ENCODE measurements at regions not wholly inside any gene's neighbourhood (a gene's known extent, or its start where the extent isn't known, plus 50 kb on each side); places are given as distances from the start of the nearest gene placed in this dataset.
"Not testable (repeated sequence)": the region's sequence is repeated elsewhere in the genome, so short reads cannot be mapped to it uniquely, and the experiment has no call there.

DNA sequence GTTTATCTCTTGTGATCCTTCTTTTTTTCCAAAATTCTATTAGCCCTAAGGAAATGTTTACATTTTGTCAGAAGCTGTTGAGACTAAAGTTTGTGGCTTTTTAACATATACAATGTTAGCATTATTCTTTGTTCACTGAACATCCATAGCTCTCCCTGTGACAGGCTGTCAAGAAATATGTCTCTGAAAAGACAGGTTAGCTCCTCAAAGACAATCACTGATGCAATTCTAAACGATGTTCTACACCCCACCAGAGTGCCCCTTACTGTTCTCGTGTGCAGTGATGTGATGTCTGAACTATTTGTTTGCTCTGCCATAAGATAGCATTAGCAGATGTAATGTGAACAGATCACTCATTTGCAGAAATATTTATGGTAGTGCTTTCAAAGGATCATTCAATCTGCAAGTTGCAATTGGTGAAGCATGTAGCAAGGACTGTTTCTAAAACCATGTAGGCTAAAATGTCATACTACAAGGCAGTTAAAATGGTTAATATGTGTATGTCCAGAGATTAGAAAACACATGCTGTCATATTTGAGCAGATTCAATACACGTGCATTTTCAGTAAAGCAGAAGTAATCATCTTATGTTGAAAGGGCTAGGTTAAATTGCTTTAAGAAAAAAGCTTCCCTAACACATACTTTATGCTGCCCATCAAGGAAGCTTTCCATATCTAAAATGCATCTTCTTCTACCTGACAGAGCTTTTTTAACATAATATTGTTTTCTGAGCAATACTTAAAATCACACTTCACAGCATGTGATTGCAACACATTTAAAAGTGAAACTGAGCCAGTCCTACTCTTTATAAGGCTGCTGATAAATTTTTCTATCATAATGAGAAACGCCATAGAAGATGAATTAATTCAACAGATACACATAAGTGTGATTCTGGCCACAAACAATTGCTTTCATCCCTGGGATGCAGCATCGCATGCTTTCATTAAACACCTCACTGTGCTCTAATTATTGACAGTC lies 285.7 kb upstream of the UBE2E3 start:
- no peak for DNase-seq

DNA sequence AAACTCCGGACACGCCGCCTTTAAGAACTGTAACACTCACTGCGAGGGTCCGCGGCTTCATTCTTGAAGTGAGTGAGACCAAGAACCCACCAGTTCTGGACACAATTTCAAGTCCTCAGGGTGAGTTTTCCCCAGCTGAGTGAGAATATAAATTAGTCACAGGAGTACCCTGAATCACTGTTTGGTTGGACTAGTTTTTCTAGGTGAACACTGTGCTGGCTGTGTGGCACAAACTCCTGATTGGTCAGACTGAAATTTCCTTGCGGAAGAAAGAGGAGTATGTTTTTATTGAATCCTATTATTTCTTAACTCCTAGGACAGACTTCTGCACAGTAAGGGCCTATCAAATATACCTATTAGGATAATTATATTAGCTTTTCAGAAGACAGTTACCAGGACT lies 288.1 kb upstream of the UBE2E3 start:
- DNase-seq = no peak

DNA sequence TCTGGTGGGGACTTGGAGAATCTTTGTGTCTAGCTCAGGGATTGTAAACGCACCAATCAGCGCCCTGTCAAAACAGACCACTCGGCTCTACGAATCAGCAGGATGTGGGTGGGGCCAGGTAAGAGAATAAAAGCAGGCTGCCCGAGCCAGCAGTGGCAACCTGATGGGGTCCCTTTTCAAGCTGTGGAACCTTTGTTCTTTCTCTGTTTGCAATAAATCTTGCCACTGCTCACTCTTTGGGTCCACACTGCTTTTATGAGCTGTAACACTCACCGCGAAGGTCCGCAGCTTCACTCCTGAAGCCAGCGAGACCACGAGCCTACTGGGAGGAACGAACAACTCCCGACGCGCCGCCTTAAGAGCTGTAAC lies 288.6 kb upstream of the UBE2E3 start:
- not testable (repeated sequence) for DNase-seq

DNA sequence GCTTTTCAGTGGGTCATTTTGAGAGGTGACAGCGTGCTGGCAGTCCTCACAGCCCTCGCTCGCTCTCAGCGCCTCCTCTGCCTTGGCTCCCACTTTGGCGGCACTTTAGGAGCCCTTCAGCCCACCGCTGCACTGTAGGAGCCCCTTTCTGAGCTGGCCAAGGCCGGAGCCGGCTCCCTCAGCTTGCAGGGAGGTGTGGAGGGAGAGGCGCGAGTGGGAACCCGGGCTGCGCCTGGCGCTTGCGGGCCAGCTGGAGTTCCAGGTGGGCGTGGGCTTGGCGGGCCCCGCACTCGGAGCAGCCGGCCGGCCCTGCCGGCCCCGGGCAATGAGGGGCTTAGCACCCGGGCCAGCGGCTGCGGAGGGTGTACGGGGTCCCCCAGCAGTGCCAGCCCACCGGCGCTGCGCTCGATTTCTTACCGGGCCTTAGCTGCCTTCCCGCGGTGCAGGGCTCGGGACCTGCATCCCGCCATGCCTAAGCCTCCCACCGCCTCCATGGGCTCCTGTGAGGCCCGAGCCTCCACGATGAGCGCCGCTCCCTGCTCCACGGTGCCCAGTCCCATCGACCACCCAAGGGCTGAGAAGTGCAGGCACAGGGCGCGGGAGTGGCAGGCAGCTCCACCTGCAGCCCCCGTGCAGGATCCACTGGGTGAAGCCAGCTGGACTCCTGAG lies 289.1 kb upstream of the UBE2E3 start:
- DNase-seq = not testable (repeated sequence)

DNA sequence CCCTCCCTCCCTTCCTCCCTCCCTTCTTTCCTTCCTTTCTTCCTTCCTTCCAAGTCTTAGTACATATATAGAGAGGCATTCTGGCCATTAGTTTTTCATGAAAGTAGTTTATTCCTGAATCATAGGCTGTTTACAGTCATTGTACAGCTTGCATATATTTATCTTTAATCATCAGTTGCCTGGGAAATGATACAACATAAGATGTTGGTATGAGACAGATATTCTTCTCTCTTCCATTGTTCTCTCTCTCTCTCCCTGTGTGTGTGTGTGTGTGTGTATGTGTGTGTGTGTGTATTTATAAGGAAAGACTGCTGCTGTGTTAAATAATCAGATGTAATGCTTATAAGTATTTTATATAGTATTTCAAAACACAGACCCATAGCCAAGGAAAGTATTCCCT lies 289.8 kb upstream of the UBE2E3 start:
- DNase-seq = no peak

DNA sequence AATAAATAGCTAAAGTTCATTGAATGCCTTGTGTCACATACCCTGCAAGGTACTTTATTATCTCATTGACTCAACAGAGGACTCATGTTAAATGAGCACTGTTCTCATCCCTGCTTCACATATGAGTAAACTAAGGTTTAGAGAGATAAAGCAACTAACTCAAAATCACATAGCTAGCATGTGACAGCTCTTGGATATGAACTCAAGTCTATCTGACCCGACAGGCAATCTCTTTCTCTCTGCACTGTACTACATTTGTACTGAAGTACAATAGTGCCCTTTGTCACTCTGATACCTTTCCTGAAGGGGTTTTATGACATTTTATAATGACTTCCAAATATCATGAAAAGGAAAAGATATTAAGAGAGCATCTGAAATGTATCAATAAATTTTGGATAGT lies 297.5 kb upstream of the UBE2E3 start:
- no peak for DNase-seq

GRCh38 chr2:180679693-180680092 lies 300.7 kb upstream of the UBE2E3 start:
- DNase-seq = no peak

- DNase-seq = no peak
These were observed 301.8 kb upstream of the UBE2E3 start for GRCh38 chr2:180678625-180678972.

DNA sequence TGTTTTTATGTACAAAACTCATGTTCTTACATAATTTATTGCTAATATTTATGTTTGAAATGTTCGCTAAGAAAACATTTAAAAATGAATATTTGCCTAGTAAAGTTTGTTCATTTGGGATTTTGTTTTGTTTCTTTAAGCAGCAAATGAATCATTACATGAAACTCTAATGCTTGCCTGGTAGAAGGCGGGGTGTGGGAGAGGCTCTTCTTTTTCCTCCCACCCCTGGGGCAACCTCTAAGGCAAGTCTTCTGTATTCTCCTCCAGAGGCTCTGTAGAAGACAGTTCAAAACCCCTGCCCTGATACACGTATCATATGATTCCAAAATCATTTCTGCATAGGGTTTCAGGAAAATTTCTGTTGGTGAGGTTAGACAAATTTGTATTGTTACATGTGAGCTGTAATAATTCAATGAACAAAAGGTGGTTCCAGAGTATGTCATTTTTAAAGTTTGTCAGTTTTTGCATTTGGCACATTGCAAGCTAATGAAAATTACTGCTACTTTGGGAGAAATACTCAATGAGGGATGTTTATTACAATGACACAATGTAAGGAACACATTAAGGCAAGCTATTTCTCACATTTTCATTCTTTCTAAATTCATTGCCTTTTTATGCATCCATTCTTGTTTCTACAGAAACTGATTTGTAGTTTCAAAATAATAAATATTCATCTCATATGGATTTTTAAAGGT lies 302.3 kb upstream of the UBE2E3 start:
- DNase-seq = no peak

- DNase-seq = no peak
These were observed 303.2 kb upstream of the UBE2E3 start for GRCh38 chr2:180677200-180677599.

DNA sequence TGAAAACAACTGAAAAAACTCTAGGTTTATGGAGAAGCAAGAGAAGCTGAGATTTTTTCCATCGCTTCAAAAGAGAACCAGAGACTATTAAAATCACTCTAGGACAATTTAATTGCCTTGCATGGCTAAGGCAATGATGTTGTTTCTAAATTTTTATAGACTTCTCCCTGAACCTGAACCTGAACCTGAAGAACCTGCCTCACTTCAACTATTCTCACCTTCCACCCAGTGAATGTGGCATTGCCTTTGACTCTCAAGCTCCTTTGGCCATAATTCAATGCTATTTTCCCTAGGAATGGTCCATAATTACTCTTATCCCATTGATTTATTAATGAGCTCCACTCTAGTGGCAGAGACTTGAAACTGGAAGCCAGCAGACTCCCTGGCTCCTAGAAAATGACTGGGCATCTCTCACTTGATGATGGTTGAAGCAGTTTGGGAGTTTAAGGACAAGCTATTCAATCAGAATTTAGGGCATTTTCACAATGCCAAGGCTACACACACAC lies 303.8 kb upstream of the UBE2E3 start:
- no peak for DNase-seq

DNA sequence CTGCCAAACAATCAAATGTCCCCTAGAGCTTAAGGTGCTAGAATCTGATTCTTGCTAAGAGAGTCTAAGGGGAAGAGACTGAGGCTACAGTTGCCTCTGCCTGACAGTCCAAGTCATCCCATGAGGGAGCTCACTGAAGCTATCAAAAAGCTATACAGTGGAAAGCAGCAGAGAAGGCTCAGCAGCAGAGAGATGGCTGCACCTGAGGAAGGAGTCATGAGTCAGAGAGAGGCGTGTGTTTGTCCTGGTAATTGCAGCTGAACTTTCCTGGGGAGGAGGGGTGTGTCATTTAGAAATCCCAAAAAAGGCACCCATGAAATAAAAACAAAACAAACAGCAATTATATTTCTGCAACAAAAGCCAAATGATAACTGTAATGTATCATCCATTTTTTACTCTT lies 305.2 kb upstream of the UBE2E3 start:
- no peak for DNase-seq

DNA sequence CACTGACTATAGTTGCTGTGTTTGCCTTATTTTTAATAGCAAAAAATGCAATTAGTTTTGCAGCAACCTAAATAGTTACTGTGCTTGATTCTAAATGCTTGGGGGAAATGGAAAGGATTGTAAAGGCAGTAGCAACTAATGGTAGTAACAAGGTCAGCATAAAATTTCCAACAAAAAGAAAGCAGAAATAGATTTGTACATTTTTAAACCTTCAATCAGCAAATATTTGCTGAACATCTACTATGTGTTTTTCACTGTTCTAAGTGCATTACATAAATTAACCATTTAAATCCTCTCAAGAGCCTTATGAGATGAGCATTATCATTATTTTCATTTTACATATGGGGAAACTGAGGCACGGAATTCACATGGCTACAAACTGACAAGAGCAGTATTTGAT lies 308.0 kb upstream of the UBE2E3 start:
- no peak for DNase-seq

GRCh38 chr2:180670302-180671003 lies 310.0 kb upstream of the UBE2E3 start:
- no peak for DNase-seq

- no peak for DNase-seq
These were observed 311.4 kb upstream of the UBE2E3 start for GRCh38 chr2:180669016-180669415.

DNA sequence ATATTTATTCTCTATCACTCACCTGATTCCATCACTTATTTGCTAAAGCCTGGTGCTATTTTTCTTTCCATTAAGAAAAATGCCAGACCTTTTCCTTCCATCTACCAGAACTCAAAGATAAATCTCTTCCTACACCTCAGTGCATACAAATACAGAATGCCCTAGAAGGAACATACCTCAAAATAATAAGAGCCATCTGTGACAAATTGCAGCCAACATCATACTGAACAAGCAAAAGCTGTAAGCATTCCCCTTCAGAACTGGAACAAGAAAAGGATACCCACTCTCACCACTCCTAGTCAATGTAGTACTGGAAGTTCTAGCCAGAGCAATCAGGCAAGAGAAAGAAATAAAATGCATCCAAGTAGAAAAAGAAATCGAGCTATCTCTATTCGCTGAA lies 315.9 kb upstream of the UBE2E3 start:
- DNase-seq = no peak

DNA sequence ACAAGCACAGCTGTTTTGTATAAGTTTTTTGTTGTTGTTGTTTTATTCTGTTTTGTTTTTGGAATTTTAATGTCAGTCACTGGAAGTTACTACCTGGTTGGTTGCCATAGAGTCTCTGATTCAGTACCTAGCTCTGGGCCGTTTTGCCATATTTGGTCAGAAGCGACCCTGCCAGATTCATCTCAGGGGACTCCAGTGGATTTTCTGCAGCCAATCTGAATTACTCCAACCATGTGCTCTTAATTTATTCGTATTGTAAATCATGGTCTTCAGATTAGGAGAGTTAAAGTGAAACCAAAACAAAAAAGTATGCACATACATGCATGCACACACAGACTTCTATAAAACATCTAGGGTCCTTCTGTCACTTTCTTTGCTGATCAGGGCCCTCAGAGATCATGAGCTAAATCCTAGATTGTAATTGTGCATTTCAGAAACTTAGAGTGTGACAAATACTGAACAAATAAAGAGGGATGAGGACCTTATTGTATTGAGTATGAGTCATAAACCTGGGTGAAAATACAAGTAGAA lies 317.4 kb upstream of the UBE2E3 start:
- DNase-seq = no peak

- no peak for DNase-seq
These were observed 317.9 kb upstream of the UBE2E3 start for GRCh38 chr2:180662521-180662920.

- no peak for DNase-seq
These were observed 318.7 kb upstream of the UBE2E3 start for GRCh38 chr2:180661686-180662030.

DNA sequence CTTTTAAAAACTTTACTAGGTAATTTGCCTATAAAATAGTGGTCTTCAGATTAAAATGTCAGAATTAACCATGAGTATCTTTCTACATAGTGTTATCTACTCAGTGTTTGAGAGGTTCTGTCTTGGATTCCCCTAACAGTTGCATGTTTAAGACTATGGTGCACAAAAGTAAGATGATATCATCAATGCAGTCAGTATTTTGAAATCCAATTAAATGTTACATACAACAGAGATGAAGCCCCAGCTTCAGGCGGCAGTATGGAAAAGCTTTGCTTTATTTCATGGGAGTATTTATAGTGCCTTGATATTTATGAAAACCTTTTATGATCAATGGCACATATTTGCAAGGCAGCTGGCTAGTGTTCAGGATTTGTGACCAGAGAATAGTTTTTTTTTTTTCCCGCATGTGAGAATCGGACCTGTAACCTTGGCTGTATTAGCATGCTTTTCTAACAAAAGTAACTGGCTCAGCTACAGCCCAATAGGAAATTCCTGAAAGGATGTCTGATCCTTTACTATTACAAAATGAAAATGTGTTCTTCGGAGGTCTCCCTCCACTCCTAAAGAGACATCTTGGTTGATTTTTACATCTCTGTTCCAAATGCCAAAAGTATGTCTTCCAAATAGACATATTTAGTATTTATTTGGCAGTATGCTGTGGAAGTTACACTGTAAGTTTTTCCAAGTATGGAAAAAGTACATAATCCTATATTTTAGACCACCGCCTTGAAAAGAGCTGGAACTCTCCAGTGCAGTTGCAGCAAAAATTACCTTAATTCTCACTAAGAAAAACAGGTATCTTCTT lies 319.3 kb upstream of the UBE2E3 start:
- DNase-seq = no peak

DNA sequence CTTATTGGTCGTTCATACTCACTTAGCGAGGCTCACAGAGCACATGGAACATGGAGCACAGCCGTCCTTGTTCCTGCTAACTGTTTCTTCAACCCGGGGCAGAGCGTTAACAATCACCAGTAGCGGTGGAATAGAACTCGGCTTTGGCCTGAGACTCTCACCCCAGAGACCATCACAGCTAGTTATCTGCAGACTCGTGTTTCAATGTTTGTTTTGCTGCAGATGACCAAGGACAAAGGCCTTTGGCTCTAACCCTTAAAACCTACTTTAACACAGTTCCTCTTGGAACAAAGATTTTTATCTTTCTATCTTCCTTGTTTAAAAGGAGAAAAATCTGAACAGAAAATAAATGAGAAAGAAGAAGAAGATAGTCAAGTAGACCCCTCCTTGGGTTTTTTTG lies 320.2 kb upstream of the UBE2E3 start:
- no peak for DNase-seq

DNA sequence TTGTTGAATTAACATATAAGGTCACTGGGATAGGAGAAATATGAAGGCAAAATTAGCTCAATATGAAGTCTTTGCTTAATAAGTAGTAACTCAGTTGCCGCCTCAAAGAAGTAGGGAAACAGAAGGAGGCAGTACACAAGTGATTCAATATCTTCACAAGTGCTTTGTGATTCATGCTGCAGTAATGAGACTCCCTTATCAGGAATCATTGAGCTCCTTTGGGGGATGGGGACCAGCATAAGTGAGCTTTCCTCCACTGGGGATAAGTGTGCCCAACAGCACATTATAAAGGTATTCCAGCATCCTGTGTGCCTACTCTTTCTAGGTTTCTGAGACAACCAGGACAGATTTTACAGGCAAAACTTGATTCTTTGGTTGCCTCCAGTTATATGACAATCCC lies 323.4 kb upstream of the UBE2E3 start:
- no peak for DNase-seq

Measured in dermis blood vessel endothelial cell (primary cell).